CD4-positive, alpha-beta T cell treated with Interleukin-15 for 1 hour (primary cell): ENCODE measurements at regions not wholly inside any gene's neighbourhood (a gene's known extent, or its start where the extent isn't known, plus 50 kb on each side); places are given as distances from the start of the nearest gene placed in this dataset.
"Not testable (repeated sequence)": the region's sequence is repeated elsewhere in the genome, so short reads cannot be mapped to it uniquely, and the experiment has no call there.

Experiments
- DNase-seq: peaks from one replicate; pipeline ENCODE4 v3.0.0-alpha.2; 2020

DNA sequence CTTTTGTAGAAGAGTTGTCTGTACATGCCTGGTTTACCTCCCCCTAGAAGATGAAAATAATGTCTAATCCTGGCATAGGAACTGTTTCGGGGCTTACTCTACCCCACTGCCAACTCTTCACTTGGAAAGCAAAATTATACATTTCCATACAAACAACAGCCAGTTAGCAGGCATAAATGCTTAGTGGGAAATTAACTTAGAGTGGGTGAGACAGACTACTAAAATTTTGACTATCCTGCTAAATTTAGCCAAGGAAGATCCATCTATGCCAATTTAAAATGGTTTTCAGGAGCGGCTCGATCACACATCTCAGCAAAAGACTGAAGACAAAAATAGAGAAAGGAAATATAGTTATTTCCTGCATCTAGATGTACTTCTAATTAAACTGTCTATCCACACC is 221.2 kb downstream of the TPBG start:
- no peak for DNase-seq

DNA sequence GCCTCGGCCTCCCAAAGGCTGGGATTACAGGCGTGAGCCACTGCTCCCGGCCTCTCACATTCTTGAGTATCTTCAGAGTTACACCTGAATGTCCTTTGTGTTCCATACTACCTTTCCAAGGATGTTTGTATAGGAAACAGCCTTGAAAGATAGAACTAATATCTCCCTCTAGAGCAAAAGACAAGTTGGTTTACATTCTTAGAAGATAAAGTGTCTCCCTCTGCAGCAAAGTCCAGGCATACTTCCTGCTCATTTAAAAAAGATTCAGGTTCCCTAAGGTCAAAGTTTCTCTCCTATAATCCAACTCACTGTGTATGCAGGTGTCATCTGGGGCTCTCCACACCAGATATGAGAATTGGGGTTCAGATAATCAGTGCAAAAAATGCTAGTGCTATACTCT is 224.4 kb downstream of the TPBG start:
- no peak for DNase-seq

DNA sequence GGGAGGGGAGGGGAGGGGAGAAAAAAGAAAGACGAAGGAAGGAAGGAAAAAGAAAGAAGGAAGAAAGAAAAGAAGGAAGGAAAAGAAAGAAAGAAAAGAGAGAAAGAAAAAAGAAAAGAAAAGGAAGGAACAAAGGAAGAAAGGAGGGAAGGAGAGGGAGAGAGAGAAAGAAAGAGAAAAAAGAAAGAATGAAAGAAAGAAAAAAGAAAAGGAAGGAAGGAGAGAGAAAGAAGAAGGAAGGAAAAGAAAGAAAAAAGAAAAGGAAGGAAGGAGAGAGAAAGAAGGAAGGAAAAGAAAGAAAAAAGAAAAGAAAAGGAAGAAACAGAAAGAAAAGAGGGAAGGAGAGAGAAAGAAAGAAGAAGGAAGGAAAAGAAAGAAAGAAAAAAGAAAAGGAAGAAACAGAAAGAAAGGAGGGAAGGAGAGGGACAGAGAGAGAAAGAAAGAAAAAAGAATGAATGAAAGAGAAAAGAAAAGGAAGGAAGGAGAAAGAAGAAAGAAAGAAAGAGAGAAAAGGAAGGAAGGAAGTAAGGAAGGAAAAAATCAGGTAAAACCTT is 225.3 kb downstream of the TPBG start:
- DNase-seq: no peak

DNA sequence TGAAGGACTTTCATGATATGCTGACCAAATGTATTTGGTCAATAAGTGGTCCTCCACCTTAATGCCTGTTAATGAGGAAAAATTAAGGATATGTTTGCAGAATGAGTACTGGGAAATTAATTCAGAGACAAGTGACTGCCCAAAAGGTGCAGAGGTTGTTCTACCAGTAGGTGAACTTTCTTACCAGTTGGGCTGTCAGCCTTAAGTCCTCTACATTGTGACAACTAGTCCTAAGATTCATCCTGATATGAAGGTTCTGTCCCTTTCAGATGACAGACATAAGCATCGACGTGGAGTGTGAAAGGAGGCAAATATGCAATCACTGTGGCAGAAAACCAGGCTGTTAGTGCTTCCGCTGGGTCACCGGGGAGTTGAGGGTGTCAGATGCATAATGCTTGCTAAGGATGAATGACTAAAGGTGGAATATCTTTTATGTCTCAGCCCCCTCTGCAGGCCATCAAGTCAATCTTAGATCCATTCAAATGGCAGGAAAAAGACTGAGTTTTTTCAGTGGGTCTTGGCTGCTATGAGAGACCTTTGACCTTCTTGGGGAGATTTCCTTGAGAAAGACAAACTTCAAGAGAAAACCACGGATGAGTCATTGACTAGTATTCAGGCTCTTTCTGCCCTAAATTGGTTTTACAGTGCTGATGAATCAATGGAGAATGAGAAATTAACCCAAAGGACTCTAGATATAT is 226.0 kb downstream of the TPBG start:
- no peak for DNase-seq

DNA sequence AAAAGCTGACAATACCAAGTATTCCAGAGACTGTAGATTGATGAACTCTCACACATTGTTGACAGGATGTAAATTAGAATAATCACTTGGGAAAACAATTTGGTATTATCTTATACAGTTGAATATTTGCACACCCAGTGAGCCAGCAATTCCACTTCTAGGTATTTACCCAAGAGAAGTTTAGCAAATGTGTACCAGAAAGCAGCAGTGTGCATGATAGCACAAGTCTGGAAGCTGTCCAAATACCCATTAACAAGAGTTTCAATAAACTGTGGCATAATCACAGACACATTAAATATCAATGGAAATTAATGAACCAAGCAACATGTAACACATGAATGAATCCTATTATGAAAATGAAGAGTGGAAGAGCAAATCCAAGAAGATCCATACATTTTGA is 233.6 kb downstream of the TPBG start:
- no peak for DNase-seq

DNA sequence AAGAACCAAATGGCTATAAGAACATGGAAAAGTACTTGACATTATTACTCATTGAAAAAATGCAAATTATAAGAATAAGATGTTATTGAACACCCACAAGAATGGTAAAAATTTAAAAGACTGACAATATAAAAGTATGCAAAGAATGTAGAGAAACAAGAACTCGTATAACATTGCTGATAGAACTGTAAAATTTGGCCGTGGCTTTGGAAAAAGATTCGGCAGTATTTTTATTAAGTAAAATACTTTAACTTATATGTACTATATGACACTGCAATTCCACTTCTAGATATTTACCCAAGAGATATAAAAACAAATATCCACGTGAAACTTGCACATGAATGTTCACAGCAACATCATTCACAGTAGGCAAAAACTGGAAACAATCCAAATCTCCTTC is 239.2 kb downstream of the TPBG start:
- no peak for DNase-seq

DNA sequence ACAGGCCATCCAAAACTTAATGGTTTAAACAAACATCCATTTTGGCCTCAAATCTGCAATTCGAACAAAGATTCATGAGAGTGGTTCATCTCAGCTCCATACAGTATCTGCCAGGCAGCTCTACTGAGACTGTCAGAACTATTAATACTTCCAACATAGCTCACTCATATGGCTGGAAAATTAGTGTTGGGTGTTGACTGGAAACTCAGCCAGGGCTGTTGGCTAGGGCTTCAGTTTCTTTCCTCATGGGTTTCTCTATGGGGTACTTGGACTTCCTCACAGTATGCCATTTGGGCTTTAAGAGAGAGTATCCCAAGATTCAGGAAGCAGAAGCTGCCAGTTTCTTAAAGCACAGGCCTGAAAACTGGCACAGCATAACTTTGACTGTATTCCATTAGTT is 240.3 kb downstream of the TPBG start:
- no peak for DNase-seq

DNA sequence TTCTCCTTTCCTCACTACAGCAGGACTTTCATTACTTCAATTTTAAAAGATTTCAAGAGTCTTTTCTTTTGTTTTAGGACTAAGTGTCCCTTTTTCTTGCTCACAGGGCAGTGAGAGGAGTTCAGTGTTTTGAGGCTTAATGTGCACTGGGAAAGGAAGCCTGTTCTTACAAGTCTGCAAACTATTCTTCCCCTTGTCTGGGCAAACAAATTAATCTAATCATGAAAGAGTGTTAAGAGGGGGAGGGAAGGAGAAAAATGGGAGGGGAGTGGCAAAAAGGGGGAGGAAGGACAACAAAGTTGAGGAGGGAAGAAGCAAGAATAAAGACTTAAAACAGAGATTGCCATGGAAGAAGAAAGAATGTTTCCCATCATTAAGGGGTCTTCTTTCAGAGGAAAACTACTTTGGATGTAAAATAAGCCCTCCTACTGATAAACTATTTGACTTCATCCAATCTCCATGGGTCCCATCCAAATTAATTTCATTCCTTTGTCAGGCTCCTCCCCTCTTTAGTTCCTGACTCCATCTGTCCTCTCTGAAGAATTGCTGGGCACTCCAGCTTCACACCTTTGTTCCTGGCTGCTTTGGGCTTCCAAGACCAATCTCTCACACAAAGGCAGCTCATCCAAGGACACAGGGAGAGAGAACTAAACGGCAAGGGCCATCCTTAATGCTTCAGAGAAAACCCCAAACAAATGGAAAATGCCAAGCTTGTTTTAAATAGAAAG is 244.5 kb downstream of the TPBG start:
- DNase-seq: no peak

DNA sequence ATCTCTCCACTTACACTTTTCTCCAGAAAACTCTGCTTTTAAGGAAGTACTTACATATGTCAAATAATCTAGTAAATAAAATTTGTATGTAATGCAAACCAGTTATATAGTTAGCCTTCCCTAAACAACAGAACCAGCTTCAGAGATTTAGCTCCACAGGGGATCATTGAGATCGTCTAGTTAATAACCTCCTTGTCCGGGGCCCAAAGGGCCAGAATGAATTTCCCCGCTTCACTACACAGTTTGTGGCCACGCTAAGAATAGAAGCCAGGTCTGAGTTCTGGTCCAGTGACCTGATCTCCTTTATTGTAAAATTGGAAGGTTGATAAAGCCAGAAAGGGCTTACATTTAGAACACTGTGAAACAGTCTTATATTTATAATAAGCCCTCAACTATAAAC is 245.2 kb downstream of the TPBG start:
- DNase-seq: no peak

DNA sequence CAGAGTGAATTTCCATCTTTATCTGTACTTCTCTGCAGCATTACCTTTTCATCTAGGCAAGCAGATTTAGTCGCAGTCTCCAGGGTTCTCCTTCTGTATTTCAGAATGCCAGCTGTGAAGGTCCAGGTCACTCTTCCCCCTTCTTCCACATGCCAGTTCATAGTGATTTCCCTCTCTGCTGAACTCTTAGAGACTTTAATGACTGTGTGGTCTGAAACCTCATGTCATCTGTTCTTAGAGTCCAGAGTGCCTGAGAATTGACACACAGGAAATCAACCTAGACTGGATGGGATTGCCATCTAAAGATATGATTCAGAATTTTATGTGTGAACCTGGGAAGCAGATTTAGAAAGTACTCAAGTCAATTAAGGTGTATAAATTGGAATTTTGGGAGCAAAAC is 248.1 kb downstream of the TPBG start:
- no peak for DNase-seq

DNA sequence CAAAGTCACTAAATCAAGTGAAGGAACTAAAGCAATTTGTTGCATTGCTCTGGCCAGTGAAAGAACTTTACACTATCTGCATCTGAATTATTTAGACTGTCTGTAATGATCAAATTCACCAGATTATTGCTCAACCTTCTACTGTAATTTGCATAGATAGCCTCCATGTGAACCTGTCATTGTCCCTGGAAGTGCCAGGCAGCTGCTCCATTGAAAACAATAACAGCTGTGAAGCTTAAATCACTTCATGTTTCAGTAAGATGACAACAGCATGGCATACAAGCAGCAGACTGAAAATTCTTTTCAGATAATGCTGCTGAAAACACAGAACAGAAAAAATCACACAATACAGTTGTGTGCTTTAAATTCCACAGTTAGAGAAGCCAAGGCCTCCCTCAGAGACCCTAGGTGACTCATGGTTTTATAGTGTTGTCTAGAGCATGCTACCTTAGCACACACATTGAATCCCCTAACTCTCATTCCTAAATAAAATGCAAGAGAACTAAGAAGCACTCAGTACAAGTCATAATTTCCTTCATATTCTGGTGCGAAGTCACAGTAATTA is 248.9 kb downstream of the TPBG start:
- no peak for DNase-seq

DNA sequence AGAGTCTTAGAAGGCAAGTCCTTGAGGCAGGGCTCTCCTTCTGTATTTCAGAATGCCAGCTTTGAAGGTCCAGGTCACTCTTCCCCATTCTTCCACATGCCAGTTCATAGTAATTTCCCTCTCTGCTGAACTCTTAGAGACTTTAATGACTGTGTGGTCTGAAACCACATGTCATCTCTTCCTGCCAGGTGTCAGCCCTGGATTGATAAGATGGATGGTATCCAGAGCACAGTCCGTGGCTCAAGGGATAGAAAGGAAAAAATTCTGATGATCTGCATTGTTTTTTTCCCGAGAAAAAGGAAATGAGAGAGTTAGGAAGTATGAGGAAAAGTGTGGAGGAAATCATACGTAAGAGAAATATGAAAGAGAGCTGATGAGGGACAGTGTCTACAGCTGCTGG is 250.9 kb downstream of the TPBG start:
- DNase-seq: no peak

DNA sequence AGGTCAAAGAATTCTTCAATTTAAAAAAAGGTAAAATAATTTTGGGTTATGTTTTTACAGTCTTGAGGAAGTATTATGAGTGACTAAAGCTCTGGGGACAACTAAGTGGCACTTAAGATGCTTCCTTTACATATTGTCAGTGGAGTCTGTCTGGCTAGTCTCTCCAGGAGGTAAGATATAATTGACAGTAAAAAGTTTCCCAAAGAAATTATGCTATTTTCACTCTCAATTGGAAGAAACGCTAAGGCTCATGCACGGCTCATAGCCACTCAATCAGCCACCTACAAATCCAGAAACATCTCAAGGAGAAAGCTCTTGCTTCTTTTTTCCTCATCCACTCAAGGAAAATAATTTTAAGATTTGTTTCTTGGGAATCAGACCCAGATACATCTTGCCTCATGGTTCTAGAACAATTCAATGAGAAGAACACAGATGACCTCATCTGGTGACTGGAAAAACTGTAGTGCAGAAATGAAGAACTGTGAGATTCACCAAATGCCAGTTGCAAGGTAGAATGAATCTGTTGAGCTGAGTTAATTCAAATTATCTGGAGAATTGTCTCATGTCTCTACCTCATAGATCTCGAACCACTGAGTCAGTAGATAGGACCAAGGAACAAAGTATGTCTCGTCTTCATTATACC is 252.9 kb downstream of the TPBG start:
- no peak for DNase-seq

DNA sequence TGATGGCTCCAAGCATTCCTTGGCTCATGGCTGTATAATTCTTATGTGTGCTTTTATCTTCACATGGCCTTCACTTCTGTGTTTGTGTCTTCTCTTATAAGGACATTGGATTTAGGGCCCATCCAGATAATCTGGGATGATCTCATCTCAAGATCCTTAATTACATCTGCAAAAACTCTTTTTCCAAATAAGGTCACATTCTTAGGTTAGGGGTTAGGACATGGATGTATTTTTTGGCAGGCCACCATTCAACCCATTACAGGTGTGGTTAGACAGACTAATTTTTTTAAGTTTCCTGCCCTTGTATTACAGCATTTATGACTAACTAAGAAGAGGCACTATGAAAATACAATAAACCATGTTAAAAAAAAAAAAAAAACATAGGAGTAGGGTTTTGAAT is 254.0 kb downstream of the TPBG start:
- no peak for DNase-seq

DNA sequence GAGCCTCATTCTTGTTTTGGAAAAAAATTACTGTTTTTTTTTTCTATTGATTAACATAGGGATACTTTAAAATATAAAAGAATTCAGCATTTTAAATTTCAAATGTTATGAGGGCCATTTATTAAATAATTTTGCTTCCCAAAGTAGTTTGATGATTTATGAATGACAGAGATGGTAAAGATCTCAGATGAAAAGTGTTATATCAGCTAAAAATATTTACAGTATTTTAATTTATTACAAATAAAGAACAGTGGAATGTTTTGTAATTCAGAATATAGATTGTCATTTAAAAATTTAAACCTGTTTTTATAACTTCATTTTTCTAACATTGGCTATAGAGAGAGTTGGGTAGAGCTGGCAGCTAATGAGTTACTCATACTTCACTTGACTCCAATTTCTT is 256.0 kb downstream of the TPBG start:
- DNase-seq: no peak

DNA sequence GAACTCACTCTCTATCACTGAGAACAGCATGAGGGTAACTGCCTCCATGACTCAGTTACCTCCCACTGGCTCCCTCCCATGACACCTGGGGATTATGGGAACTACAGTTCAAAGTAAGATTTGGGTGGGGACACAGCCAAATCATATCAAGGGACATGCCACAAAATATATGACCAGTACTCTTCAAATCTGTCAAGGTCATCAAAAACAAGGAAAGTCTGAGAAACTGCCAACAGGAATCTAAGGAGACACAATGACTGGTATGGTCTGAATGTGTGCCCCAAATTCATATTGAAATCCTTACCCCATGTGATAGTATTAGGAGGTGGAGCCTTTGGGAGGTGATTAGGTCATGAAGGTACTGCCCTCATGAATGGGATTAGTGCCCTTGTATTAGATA is 258.8 kb downstream of the TPBG start:
- no peak for DNase-seq

DNA sequence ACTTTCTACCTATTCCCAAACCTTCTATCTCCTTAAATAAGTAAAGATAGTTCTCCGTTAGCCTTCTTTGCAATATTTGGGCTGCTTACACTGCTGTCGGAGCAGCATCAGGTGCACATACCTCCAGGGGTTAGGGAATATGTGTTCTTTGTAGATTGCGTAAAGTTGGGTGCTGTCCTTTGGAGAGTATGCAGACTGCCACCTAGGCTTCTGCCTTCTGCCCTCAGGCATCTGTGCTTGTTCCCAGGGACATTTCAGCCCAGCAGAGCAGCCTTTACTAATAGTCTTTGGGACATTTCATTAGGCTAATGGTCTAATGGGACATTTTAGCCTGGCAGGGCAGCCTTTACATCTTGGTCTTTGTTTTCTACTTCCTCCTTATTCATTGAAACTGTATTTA is 260.6 kb downstream of the TPBG start:
- DNase-seq: no peak

DNA sequence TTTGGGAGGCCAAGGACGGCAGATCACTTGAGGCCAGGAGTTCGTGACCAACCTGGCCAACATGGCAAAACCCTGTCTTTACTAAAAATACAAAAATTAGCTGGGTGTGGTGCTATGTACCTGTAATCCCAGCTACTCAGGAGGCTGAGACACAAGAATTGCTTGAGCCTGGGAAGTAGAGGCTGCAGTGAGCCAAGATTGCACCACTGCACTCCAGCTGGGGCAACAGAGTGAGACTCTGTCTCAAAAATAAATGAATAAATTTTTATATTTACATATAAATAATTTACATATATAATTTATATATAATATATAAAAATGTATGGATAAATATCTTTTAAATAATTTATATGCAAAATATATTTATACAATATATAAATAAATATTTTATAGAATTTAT is 263.3 kb downstream of the TPBG start:
- DNase-seq: not testable (repeated sequence)

DNA sequence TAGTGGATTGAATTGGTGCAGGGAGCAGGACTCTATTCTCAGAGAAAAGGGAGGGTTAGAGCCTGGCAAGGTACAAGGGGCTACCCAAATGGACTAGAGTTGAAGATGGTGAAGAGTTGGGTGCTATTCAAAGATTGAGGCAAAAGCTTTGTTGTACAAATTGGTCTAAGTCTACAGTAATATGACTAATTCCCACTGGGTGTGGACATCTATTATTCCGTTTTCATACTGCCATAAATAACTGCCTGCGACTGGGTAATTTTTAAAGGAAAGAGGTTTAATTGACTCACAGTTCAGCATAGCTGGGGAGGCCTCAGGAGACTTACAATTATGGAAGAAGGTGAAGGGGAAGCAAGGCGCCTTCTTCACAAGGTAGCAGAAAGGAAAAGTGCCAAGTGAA is 266.3 kb downstream of the TPBG start:
- DNase-seq: no peak

DNA sequence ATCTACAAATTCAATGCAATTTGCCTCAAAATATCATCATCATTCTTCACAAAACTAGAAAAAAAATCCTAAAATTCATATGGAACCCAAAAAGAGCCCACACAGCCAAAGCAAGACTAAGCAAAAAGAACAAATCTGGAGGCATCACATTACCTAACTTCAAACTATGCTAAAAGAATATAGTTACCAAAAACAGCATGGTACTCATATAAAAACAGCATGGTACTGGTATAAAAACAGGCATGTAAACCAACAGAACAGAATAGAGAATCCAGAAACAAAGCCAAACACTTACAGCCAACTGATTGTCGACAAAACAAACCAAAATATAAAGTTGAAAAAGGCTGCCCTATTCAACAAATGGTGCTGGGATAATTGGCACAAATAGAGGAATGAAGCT is 278.1 kb downstream of the TPBG start:
- DNase-seq: no peak

DNA sequence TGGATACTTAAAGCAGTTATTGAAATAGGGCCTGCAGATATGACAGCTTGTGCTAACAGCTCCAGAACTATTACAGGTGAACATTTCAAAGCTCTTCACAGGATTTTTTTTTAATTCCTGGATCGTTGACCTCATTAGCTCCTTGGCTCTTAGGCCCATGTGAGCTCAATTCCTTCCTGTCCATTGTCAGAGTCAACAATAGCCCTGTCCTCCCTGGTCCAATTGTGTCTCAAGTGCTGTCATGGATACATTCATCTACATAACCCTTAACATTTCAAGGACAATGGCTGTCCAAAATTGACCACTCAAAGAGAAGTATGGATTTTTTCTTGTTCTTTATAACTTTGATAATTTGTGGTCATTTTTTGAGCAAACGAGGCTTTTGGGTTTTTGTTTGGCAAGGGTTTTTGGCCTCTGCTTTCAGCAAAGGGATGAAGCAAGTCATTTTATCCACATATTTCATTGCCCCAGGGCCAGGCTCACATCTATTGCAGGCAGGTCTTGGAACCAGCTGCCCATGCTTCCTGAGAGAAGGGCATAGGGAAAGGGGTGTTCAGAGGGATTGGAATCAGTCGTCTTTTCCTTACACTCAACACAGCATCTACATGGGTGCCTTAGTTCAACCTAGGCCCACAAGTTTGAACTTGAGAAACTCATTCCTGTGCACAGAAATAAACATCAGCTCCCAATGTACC is 282.1 kb downstream of the TPBG start:
- no peak for DNase-seq

DNA sequence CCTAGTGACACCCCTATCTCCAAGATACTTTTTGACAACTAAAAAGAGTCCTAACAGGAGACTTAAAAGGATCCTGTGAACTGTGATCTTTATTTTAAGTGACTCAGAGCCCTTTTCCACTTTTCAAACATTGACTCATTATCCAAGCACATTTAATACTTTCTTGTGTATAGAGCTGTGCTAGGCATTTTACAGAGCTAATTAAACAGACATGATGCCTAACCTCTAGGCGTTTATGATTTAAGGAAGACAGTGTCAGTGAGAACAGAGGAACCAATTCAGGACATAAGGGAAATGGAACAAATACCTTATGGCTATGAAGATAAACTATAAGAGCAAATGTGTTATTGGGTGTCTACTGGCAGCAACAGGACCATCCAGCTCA is 282.6 kb downstream of the TPBG start:
- no peak for DNase-seq

DNA sequence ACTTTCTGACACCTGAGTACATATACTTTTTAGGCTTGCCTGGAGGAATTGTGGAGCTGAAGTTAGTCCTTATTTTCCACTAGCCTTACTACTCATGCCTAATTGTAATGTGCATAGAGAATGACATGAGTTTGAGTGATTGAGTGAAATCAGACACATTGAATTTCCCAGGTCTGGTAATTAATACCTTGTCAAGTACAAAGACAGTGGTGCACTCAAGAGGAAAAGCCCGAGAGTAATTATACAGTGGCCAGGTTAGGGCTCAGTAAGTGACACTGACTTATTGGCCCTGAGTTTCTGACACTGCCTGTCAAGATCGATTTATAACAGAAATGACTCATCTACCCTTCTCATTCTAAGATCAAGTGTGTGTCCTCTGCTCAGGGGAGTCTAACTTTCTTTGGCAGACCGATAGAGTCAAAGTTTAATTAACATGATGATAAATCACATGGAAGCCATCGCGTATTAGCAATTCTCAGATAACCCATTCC is 288.3 kb downstream of the TPBG start:
- no peak for DNase-seq
